IMR-90 (cell line): ENCODE measurements at regions not wholly inside any gene's neighbourhood (a gene's known extent, or its start where the extent isn't known, plus 50 kb on each side); places are given as distances from the start of the nearest gene placed in this dataset.

Source experiments
- ATAC-seq: fragments of 200-7000 bp; cut with Tn5 transposase; 2 replicates; pipeline ENCODE4 v1.9.1; 2020; ENCODE audit warnings: low read depth, mild to moderate bottlenecking, moderate library complexity
- BruUV-seq: library from RNA; stranded (reverse); fragments of 400-500 nt; replicated peaks from 2 replicates; lab custom pipeline; 2021; lab: Mats Ljungman, UMichigan
- CTCF ChIA-PET: fragments of 300-600 bp; formaldehyde crosslinking; extraction: SDS; loops from one replicate; lab custom pipeline; 2021; ENCODE audit warnings: antibody characterized with exemption; lab: Yijun Ruan, JAX
- POLR2A ChIA-PET: fragments of 300-600 bp; sonication (Branson Sonifier 250); formaldehyde crosslinking; loops from one replicate; lab custom pipeline; 2022; ENCODE audit warnings: antibody characterized with exemption; ENCODE audit not compliant: unreplicated experiment; lab: Charles Lee
- DNase-seq: peaks from one replicate; pipeline ENCODE4 v3.0.0; 2013
- H2AFZ ChIP-seq: replicated peaks from 2 replicates; pipeline ENCODE3; 2013; ENCODE audit warnings: low read length, mild to moderate bottlenecking; ENCODE audit not compliant: poor library complexity
- H2AK5ac ChIP-seq: 2 replicates; pipeline ENCODE4 v1.6.1; 2013; ENCODE audit warnings: low read depth, low read length, inconsistent platforms
- H2AK9ac ChIP-seq: replicated peaks from 2 replicates; pipeline ENCODE3; 2013; ENCODE audit warnings: mild to moderate bottlenecking, low read depth, low read length, moderate library complexity; ENCODE audit not compliant: poor library complexity
- H2BK120ac ChIP-seq: 2 replicates; pipeline ENCODE4 v1.6.1; 2013; ENCODE audit warnings: low read depth, low read length, inconsistent platforms
- H2BK15ac ChIP-seq: 3 replicates; pipeline ENCODE4 v1.6.1; 2013; ENCODE audit warnings: low read depth, low read length, inconsistent platforms
- H2BK20ac ChIP-seq: 2 replicates; pipeline ENCODE4 v1.6.1; 2013; ENCODE audit warnings: low read depth, mild to moderate bottlenecking, inconsistent platforms, low read length, moderate library complexity
- H2BK5ac ChIP-seq: 2 replicates; pipeline ENCODE4 v1.6.1; 2013; ENCODE audit warnings: mild to moderate bottlenecking, low read depth, low read length, inconsistent platforms; ENCODE audit not compliant: poor library complexity, severe bottlenecking
- H3K14ac ChIP-seq: replicated peaks from 2 replicates; pipeline ENCODE4 v1.6.1; 2013; ENCODE audit warnings: low read depth, low read length, inconsistent platforms
- H3K18ac ChIP-seq: 2 replicates; pipeline ENCODE4 v1.6.1; 2013; ENCODE audit warnings: low read depth, low read length, control low read depth
- H3K23ac ChIP-seq: 2 replicates; pipeline ENCODE4 v1.6.1; 2013; ENCODE audit warnings: low read depth, low read length, inconsistent platforms
- H3K27ac ChIP-seq: 2 replicates; pipeline ENCODE4 v1.5.1; 2013; ENCODE audit warnings: mild to moderate bottlenecking, control low read depth, low read length; ENCODE audit not compliant: insufficient read depth
- H3K27me3 ChIP-seq: 2 replicates; pipeline ENCODE4 v1.6.1; 2013; ENCODE audit warnings: low read length; ENCODE audit not compliant: control insufficient read depth, insufficient read depth
- H3K36me3 ChIP-seq: 2 replicates; pipeline ENCODE4 v1.6.1; 2013; ENCODE audit warnings: low read length, mixed read lengths; ENCODE audit not compliant: control insufficient read depth, insufficient read depth
- H3K4ac ChIP-seq: 2 replicates; pipeline ENCODE4 v1.6.1; 2013; ENCODE audit warnings: low read depth, low read length, inconsistent platforms
- H3K4me1 ChIP-seq: 2 replicates; pipeline ENCODE4 v1.6.1; 2013; ENCODE audit warnings: low read length, mixed read lengths; ENCODE audit not compliant: control insufficient read depth, insufficient read depth
- H3K4me2 ChIP-seq: 2 replicates; pipeline ENCODE4 v1.6.1; 2013; ENCODE audit warnings: low read depth, mild to moderate bottlenecking, control low read depth, low read length, moderate library complexity
- H3K4me3 ChIP-seq: 2 replicates; pipeline ENCODE4 v1.5.1; 2013; ENCODE audit warnings: low read depth, mild to moderate bottlenecking, control low read depth, low read length, moderate library complexity; ENCODE audit not compliant: insufficient read depth
- H3K56ac ChIP-seq: 2 replicates; pipeline ENCODE4 v1.6.1; 2013; ENCODE audit warnings: low read length, inconsistent platforms; ENCODE audit not compliant: insufficient read depth; ENCODE audit errors: extremely low read depth
- H3K79me1 ChIP-seq, 2 experiments: 2 replicates each; pipeline ENCODE4 v1.6.1; 2013; ENCODE audit warnings: low read length in 2 of 2, inconsistent platforms in 1 of 2, low read depth in 1 of 2
- H3K9ac ChIP-seq: 2 replicates; pipeline ENCODE4 v1.6.1; 2013; ENCODE audit warnings: low read depth, low read length, control low read depth
- H3K9me1 ChIP-seq: 2 replicates; pipeline ENCODE4 v1.6.1; 2013; ENCODE audit warnings: low read length, inconsistent platforms; ENCODE audit not compliant: insufficient read depth
- H3K9me3 ChIP-seq: 2 replicates; pipeline ENCODE4 v1.6.1; 2013; ENCODE audit warnings: low read length; ENCODE audit not compliant: control insufficient read depth, insufficient read depth
- H4K20me1 ChIP-seq: 2 replicates; pipeline ENCODE4 v1.6.1; 2013; ENCODE audit warnings: low read length, inconsistent platforms; ENCODE audit not compliant: insufficient read depth
- H4K5ac ChIP-seq: 2 replicates; pipeline ENCODE4 v1.6.1; 2013; ENCODE audit warnings: mild to moderate bottlenecking, low read depth, low read length, control low read depth
- H4K8ac ChIP-seq, 2 experiments: 2 replicates each; pipeline ENCODE4 v1.6.1; 2013; ENCODE audit warnings: low read depth in 2 of 2, low read length in 2 of 2, control low read depth in 1 of 2, inconsistent platforms in 1 of 2
- H4K91ac ChIP-seq: 2 replicates; pipeline ENCODE4 v1.6.1; 2013; ENCODE audit warnings: low read depth, low read length, inconsistent platforms; ENCODE audit not compliant: insufficient read depth
- BHLHE40 ChIP-seq: fragments of 150-350 bp; IDR thresholded peaks from 2 replicates; pipeline ENCODE4 v1.6.1; 2016; ENCODE audit warnings: mild to moderate bottlenecking, low read depth, low read length
- CEBPB ChIP-seq: IDR thresholded peaks from 2 replicates; pipeline ENCODE4 v1.6.1; 2012; ENCODE audit warnings: low read depth, low read length, improper control_type of control experiment
- CHD1 ChIP-seq: IDR thresholded peaks from 2 replicates; pipeline ENCODE4 v1.6.1; 2012; ENCODE audit warnings: low read depth, low read length, improper control_type of control experiment
- FOS ChIP-seq: fragments of 150-350 bp; IDR thresholded peaks from 2 replicates; pipeline ENCODE4 v1.6.1; 2016; ENCODE audit warnings: low read depth, low read length
- MAFK ChIP-seq: IDR thresholded peaks from 2 replicates; pipeline ENCODE4 v1.6.1; 2012; ENCODE audit warnings: low read depth, low read length, improper control_type of control experiment
- MAZ ChIP-seq: IDR thresholded peaks from 2 replicates; pipeline ENCODE4 v1.6.1; 2012; ENCODE audit warnings: low read depth, mild to moderate bottlenecking, low read length, improper control_type of control experiment, moderate library complexity, borderline replicate concordance
- MXI1 ChIP-seq: IDR thresholded peaks from 2 replicates; pipeline ENCODE4 v1.6.1; 2012; ENCODE audit warnings: low read depth, mild to moderate bottlenecking, low read length, moderate library complexity, borderline replicate concordance
- NFE2L2 ChIP-seq: fragments of 150-350 bp; IDR thresholded peaks from 2 replicates; pipeline ENCODE4 v1.6.1; 2016; ENCODE audit warnings: low read depth, mild to moderate bottlenecking, low read length
- POLR2A ChIP-seq: IDR thresholded peaks from 2 replicates; pipeline ENCODE4 v1.6.1; 2012; ENCODE audit warnings: mild to moderate bottlenecking, low read depth, low read length
- RAD21 ChIP-seq: IDR thresholded peaks from 2 replicates; pipeline ENCODE4 v1.6.1; 2012; ENCODE audit warnings: low read length, improper control_type of control experiment
- RCOR1 ChIP-seq: IDR thresholded peaks from 2 replicates; pipeline ENCODE4 v1.6.1; 2012; ENCODE audit warnings: mild to moderate bottlenecking, low read length, improper control_type of control experiment; ENCODE audit not compliant: insufficient replicate concordance
- RFX5 ChIP-seq: IDR thresholded peaks from 2 replicates; pipeline ENCODE4 v1.8.0; 2012; ENCODE audit warnings: low read depth, mild to moderate bottlenecking, low read length, moderate library complexity
- SMC3 ChIP-seq: fragments of 150-350 bp; IDR thresholded peaks from 2 replicates; pipeline ENCODE4 v1.6.1; 2016; ENCODE audit warnings: low read depth, mild to moderate bottlenecking, antibody characterized with exemption, low read length, moderate library complexity
- WGBS, 2 experiments: methylation state at CpG; one replicate each; pipeline versions ENCODE4 v1.1.5 to v1.1.7; 2013; ENCODE audit warnings: missing lambda C conversion rate in 2 of 2; ENCODE audit not compliant: insufficient read length in 1 of 2; ENCODE audit errors: extremely low coverage in 2 of 2; 5-methylcytosine and 5-hydroxymethylcytosine counted together
- dilution Hi-C: fragments of 300-500 bp; cut with HindIII; formaldehyde crosslinking; loops from one replicate; pipeline ENCODE4 v1.14.3; 2018; ENCODE audit warnings: low sequenced_read_pairs; ENCODE audit not compliant: unreplicated experiment
- in situ Hi-C: fragments of 300-500 bp; cut with MboI; formaldehyde crosslinking; loops from 3 replicates; pipeline ENCODE4 v1.14.3; 2019; ENCODE audit warnings: low sequenced_read_pairs, inconsistent platforms, mixed read lengths
- intact Hi-C: fragments of 100-400 bp; cut with micrococcal nuclease; formaldehyde crosslinking; loops from 2 replicates; pipeline ENCODE4 v1.10.0; 2022
- TF ChIP-seq, protein P1 (sequence below): fragments of 150-350 bp; IDR thresholded peaks from 2 replicates; pipeline ENCODE4 v1.6.1; 2016; ENCODE audit warnings: low read depth, mild to moderate bottlenecking, low read length, moderate library complexity, borderline replicate concordance
- TF ChIP-seq, protein P2 (sequence below): fragments of 150-350 bp; IDR thresholded peaks from 2 replicates; pipeline ENCODE4 v1.6.1; 2017; ENCODE audit warnings: mild to moderate bottlenecking, antibody characterized with exemption, low read length, low read depth
- TF ChIP-seq, protein P3 (sequence below): conservative IDR thresholded peaks from 2 replicates; pipeline ENCODE4 v1.5.1; 2012; ENCODE audit warnings: mild to moderate bottlenecking, low read depth, low read length, improper control_type of control experiment

- no peaks in the 10 kb centered on the region for H3K9me3 ChIP-seq
- H3K4me2 ChIP-seq = no peak overlapping the region
- no TSS peak for BruUV-seq
- H2BK15ac ChIP-seq = no peak overlapping the region
- H3K9ac ChIP-seq = no peak overlapping the region
- no peaks in the 10 kb centered on the region for H3K9me1 ChIP-seq
- H3K14ac ChIP-seq = no peak overlapping the region
- H3K4me3 ChIP-seq = no peak overlapping the region
- no peaks in the 10 kb centered on the region for H3K79me1 ChIP-seq
- dilution Hi-C loops = no loop called here
- H2BK120ac ChIP-seq = no peak overlapping the region
- no peak overlapping the region for H2AK9ac ChIP-seq
- H3K36me3 ChIP-seq = no peaks in the 10 kb centered on the region
- H3K18ac ChIP-seq = no peak overlapping the region
- H3K23ac ChIP-seq = no peak overlapping the region
- H3K4ac ChIP-seq = no peak overlapping the region
- H2BK5ac ChIP-seq = no peak overlapping the region
- H2AK5ac ChIP-seq = no peak overlapping the region
- no peak overlapping the region for H3K27ac ChIP-seq
- 52% methylated on average over 2 of the region's 6 CpGs; no CpG with 5 or more reads in 1 of the 2 experiments for WGBS, 2 experiments
- ChIA-PET CTCF (interaction anchor here (0.8 kb wide), 1 partner anchor 172 kb away, joined by 4 read pairs; no protein-coding TSS in a partner anchor), POLR2A (no interaction called here)
- in situ Hi-C loops = no loop called here
- intact Hi-C loops = no loop called here
- no peaks in the 10 kb centered on the region for H3K4me1 ChIP-seq
- no peak overlapping the region for H2BK20ac ChIP-seq
- H4K5ac ChIP-seq = no peak overlapping the region
- TF ChIP-seq BHLHE40 (no peak), RAD21 (no peak), NFE2L2 (no peak), MAZ (no peak), RFX5 (no peak), CHD1 (no peak), POLR2A (no peak), MXI1 (no peak), CEBPB (no peak), MAFK (no peak), FOS (no peak), RCOR1 (no peak), SMC3 (no peak)
- TF ChIP-seq, protein P1, sequence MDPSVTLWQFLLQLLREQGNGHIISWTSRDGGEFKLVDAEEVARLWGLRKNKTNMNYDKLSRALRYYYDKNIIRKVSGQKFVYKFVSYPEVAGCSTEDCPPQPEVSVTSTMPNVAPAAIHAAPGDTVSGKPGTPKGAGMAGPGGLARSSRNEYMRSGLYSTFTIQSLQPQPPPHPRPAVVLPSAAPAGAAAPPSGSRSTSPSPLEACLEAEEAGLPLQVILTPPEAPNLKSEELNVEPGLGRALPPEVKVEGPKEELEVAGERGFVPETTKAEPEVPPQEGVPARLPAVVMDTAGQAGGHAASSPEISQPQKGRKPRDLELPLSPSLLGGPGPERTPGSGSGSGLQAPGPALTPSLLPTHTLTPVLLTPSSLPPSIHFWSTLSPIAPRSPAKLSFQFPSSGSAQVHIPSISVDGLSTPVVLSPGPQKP = no peak
- TF ChIP-seq, protein P2, sequence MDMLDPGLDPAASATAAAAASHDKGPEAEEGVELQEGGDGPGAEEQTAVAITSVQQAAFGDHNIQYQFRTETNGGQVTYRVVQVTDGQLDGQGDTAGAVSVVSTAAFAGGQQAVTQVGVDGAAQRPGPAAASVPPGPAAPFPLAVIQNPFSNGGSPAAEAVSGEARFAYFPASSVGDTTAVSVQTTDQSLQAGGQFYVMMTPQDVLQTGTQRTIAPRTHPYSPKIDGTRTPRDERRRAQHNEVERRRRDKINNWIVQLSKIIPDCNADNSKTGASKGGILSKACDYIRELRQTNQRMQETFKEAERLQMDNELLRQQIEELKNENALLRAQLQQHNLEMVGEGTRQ = no peak
- TF ChIP-seq, protein P3, sequence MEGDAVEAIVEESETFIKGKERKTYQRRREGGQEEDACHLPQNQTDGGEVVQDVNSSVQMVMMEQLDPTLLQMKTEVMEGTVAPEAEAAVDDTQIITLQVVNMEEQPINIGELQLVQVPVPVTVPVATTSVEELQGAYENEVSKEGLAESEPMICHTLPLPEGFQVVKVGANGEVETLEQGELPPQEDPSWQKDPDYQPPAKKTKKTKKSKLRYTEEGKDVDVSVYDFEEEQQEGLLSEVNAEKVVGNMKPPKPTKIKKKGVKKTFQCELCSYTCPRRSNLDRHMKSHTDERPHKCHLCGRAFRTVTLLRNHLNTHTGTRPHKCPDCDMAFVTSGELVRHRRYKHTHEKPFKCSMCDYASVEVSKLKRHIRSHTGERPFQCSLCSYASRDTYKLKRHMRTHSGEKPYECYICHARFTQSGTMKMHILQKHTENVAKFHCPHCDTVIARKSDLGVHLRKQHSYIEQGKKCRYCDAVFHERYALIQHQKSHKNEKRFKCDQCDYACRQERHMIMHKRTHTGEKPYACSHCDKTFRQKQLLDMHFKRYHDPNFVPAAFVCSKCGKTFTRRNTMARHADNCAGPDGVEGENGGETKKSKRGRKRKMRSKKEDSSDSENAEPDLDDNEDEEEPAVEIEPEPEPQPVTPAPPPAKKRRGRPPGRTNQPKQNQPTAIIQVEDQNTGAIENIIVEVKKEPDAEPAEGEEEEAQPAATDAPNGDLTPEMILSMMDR = no peak
- ATAC-seq = no peak
- H3K27me3 ChIP-seq = peaks cover 28% of the 10 kb centered on the region
- no peaks in the 10 kb centered on the region for H4K20me1 ChIP-seq
- H2AFZ ChIP-seq = no peak overlapping the region
- H3K56ac ChIP-seq = no peak overlapping the region
- no peak overlapping the region for H4K91ac ChIP-seq
- no peak overlapping the region for H4K8ac ChIP-seq
- DNase-seq = no peak
Measured at GRCh38 chr9:38153152-38153909, 84.3 kb upstream of the SHB start.
